Thymus (tissue), 11 donors: ENCODE measurements at regions not wholly inside any gene's neighbourhood (a gene's known extent, or its start where the extent isn't known, plus 50 kb on each side); places are given as distances from the start of the nearest gene placed in this dataset.

Source experiments
- DNase-seq, 9 donors: peaks; one replicate each; pipeline ENCODE4 v3.0.0-alpha.2; 2013; ENCODE audit warnings: low spot score in 9 of 9, low read depth in 6 of 9, missing footprints in 1 of 9
- H3K27ac ChIP-seq, 2 donors: one replicate each; pipeline ENCODE4 v1.5.1; 2013; ENCODE audit warnings: control low read depth in 1 of 2, low read depth in 1 of 2, low read length in 1 of 2, mild to moderate bottlenecking in 1 of 2, moderate library complexity in 1 of 2
- H3K27me3 ChIP-seq, 2 donors: one replicate each; pipeline ENCODE4 v1.5.1; 2013; ENCODE audit warnings: low read length in 1 of 2; ENCODE audit not compliant: control insufficient read depth in 2 of 2, insufficient read depth in 1 of 2
- H3K36me3 ChIP-seq, 2 donors: one replicate each; pipeline ENCODE4 v1.5.1; 2013; ENCODE audit warnings: low read length in 1 of 2, mild to moderate bottlenecking in 1 of 2, moderate library complexity in 1 of 2; ENCODE audit not compliant: control insufficient read depth in 2 of 2, insufficient read depth in 2 of 2
- H3K4me1 ChIP-seq, 2 donors: one replicate each; pipeline ENCODE4 v1.5.1; 2013; ENCODE audit warnings: low read length in 2 of 2; ENCODE audit not compliant: control insufficient read depth in 2 of 2, insufficient read depth in 2 of 2
- H3K4me3 ChIP-seq, 2 donors: one replicate each; pipeline ENCODE4 v1.5.1; 2013; ENCODE audit warnings: low read length in 2 of 2, control low read depth in 1 of 2, mild to moderate bottlenecking in 1 of 2
- H3K9me3 ChIP-seq, 2 donors: one replicate each; pipeline ENCODE4 v1.5.1; 2013; ENCODE audit warnings: low read length in 1 of 2, mild to moderate bottlenecking in 1 of 2; ENCODE audit not compliant: control insufficient read depth in 2 of 2, insufficient read depth in 1 of 2
- WGBS: extraction: QIAGEN DNeasy Blood & Tissue Kit; methylation state at CpG from one replicate; pipeline ENCODE4 v1.1.7; 2013; 5-methylcytosine and 5-hydroxymethylcytosine counted together
- donor health status: healthy.

DNA sequence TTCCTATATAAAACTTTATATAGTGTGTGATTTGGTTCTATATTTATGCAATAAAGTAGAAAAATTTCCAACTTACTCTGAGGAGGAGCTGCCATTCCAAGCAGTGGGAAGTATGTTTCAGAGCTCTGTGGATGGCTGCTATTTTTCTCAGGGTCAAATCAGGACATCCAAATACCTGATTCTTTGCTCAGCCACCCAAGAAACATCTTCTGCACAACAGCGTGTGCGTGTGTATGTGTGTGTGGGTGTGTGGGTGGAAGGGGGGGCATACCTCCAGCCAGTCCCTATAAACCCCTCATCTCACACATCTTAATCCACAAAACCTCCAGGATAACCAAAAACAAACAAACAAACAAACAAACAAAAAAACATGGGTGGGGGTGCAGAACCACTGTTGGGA is 66.3 kb upstream of the EMX2 start:
- no peak for DNase-seq
- H3K27me3 ChIP-seq: peaks cover 0 to 2% of the 10 kb centered on the region in 2 donors
- no peaks in the 10 kb centered on the region for H3K9me3 ChIP-seq
- no peaks in the 10 kb centered on the region for H3K4me1 ChIP-seq
- H3K36me3 ChIP-seq: no peaks in the 10 kb centered on the region
- WGBS: 97% methylated on average over 2 of the region's 2 CpGs
- H3K27ac ChIP-seq: no peak overlapping the region
- H3K4me3 ChIP-seq: no peak overlapping the region

DNA sequence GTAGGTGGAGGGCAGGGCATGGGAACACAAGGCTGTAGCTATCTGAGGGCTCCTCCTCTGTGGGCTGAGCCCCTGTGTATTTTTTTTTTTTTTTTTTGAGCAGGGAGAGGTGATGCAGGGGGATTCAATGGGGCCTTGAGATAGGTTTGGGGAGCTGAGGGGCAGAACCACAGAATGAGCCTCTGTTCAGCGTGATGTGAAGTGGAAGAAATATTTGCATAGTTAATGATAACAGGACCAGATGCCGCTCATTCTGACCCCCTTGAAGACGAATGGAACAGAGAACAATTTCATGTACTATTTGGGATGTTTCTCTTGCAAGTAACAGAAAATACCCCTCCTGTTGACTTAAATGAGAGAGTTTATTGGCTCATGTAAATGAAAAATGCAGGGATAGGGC is 69.7 kb upstream of the EMX2 start:
- no peaks in the 10 kb centered on the region for H3K36me3 ChIP-seq
- no peak overlapping the region for H3K27ac ChIP-seq
- H3K4me1 ChIP-seq: no peaks in the 10 kb centered on the region
- no peak for DNase-seq
- peaks cover 0 to 2% of the 10 kb centered on the region in 2 donors for H3K27me3 ChIP-seq
- 92% methylated on average over 3 of the region's 3 CpGs for WGBS
- no peak overlapping the region for H3K4me3 ChIP-seq
- no peaks in the 10 kb centered on the region for H3K9me3 ChIP-seq

DNA sequence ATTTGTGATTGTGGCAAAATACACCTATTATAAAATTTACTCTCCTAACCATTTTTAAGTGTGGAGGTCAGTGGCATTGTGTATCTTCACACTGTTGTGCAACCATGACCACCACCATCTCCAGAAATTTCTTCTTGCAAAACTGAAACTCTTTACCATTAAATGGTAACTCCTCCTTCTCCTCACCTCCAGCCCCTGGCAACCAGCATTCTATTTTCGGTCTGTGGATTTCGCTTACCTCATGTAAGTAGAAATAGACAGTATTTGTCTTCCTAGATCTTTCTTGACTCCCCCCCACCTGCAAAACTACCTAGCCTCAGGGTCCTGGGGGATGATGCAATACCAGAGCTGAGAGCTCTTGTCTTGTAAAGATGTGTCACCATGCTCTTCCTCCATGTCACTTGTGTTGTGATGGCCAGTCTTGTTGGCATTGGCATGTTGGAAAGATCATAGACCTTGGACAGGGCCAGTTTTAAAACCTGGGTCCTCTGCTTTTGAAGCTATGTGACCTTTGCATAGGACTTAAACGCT is 71.1 kb upstream of the EMX2 start:
- no peak overlapping the region for H3K4me3 ChIP-seq
- H3K27ac ChIP-seq: no peak overlapping the region
- WGBS: 97% methylated on average over 3 of the region's 3 CpGs
- no peaks in the 10 kb centered on the region for H3K36me3 ChIP-seq
- H3K9me3 ChIP-seq: no peaks in the 10 kb centered on the region
- DNase-seq: no peak
- H3K4me1 ChIP-seq: no peaks in the 10 kb centered on the region
- no peaks in the 10 kb centered on the region for H3K27me3 ChIP-seq

DNA sequence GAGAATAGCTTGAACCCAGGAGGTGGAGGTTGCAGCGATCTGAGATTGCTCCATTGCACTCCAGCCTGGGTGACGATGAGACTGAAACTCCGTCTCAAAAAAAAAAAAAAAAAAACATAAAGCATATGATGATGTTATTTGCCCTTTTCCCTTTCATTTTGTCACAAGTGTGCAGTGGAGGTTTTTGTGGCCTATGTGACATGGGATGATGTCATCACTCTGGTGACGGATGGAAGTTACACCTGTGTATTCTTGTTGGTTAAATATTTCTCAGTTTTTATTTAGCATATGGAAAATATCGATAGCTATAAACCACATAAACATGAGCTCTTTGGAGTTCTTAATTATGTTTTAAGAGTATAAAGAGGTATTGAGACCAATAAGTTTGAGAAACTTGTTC is 71.8 kb upstream of the EMX2 start:
- Histone ChIP-seq H3K27ac (no peak overlapping the region), H3K4me1 (no peaks in the 10 kb centered on the region)
- WGBS: 70% methylated on average over 5 of the region's 5 CpGs

GRCh38 chr10:117468665-117469064 is 73.9 kb upstream of the EMX2 start:
- H3K4me1 ChIP-seq: no peaks in the 10 kb centered on the region
- WGBS: 97% methylated on average over 3 of the region's 3 CpGs
- H3K9me3 ChIP-seq: no peaks in the 10 kb centered on the region
- no peak overlapping the region for H3K4me3 ChIP-seq
- no peaks in the 10 kb centered on the region for H3K27me3 ChIP-seq
- no peak for DNase-seq
- no peaks in the 10 kb centered on the region for H3K36me3 ChIP-seq
- no peak overlapping the region for H3K27ac ChIP-seq

More for the DNA sequence above, 71.8 kb upstream of the EMX2 start:
- DNase-seq: no peak
- Histone ChIP-seq H3K9me3 (no peaks in the 10 kb centered on the region), H3K4me3 (no peak overlapping the region), H3K27me3 (no peaks in the 10 kb centered on the region), H3K36me3 (no peaks in the 10 kb centered on the region)

DNA sequence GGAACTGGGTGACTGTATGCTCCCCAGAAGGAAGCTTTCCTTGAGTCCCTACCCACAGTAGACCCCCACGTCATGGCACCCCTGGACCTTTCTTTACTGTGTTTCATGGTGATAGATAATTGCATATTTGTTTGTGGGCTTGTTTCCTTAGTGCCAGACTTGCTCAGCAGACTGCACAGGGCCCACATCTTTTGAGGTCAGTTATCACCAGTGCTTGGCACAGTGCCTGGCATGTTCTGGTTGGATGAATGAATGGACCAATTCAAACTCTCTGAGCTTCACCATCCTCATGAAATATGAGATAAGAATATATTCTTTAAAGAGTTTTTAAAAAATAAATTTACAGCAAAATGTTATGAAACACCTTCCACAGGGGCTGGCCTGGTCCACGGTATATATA is 78.4 kb upstream of the EMX2 start:
- Histone ChIP-seq H3K4me1 (no peaks in the 10 kb centered on the region), H3K4me3 (no peak overlapping the region), H3K9me3 (peaks cover 0 to 1% of the 10 kb centered on the region in 2 donors), H3K27ac (no peak overlapping the region), H3K27me3 (no peaks in the 10 kb centered on the region), H3K36me3 (no peaks in the 10 kb centered on the region)
- DNase-seq: no peak
- WGBS: 92% methylated on average over 2 of the region's 2 CpGs

- Histone ChIP-seq H3K4me1 (no peaks in the 10 kb centered on the region), H3K27me3 (no peaks in the 10 kb centered on the region), H3K27ac (no peak overlapping the region), H3K9me3 (peaks cover 0 to 1% of the 10 kb centered on the region in 2 donors), H3K4me3 (no peak overlapping the region), H3K36me3 (no peaks in the 10 kb centered on the region)
- no peak for DNase-seq
- 91% methylated on average over 1 of the region's 1 CpG for WGBS
Measured at GRCh38 chr10:117463545-117463920, 79.0 kb upstream of the EMX2 start.

DNA sequence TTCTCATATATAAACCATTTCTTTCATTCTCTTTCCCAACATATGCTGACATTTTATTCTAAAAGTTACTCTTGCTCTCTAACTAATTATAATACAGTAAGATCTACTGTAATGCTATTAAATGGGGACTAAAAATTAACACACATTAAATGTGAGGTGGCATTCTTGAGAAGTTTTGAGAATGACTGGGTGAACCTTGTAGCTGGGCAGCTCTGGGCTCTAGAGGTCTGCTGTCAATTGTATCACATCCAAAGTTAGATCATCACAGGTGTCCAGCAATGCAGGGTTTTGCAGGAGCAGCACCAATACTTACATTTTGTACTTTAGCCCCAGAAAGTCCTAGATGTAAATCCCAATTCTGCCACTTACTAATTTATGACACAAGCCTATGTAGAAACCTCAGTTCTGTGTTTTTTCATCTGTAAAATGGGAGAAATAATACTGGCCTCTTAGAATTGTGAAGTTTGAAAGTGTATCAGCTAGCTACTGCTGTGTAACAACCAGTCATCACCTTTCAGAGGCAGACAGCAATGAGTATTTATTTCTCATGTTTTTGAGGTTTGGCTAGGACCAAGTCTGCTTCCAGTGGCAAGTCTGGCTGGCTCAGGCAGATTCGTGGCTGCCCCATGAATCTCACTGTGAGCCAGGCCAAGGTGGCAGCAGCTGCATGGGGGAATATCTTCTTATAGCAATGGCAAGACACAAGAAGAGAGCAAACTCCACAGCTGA is 79.6 kb upstream of the EMX2 start:
- Histone ChIP-seq H3K36me3 (no peaks in the 10 kb centered on the region), H3K27me3 (peaks cover 0 to 3% of the 10 kb centered on the region in 2 donors), H3K9me3 (peaks cover 0 to 1% of the 10 kb centered on the region in 2 donors), H3K27ac (no peak overlapping the region), H3K4me1 (no peaks in the 10 kb centered on the region), H3K4me3 (no peak overlapping the region)
- no peak for DNase-seq
- 88% methylated on average over 1 of the region's 1 CpG for WGBS

DNA sequence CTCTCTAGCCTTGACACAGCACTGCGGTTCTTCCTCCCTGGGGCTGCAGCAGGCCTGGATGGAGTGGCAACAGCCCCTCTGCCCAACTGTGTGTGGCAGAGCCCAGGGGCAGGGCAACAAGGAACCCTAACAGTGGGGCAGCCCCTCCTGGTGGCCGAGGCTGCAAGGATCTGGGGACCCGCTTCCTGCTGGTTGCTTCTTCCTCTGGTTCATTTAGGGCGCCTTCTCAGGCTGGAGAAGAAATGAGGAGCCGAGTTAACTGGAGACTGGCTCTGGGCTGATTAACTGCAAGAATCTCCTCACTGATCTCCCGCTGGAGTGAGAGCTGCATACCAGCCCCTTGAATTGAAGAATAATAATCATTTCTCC is 80.1 kb upstream of the EMX2 start:
- peaks cover 0 to 1% of the 10 kb centered on the region in 2 donors for H3K9me3 ChIP-seq
- DNase-seq: peak in 2 of 9 donors; percentile 3 to 19
- H3K27ac ChIP-seq: no peak overlapping the region
- H3K4me3 ChIP-seq: no peak overlapping the region
- H3K27me3 ChIP-seq: peaks cover 0 to 7% of the 10 kb centered on the region in 2 donors
- H3K36me3 ChIP-seq: no peaks in the 10 kb centered on the region
- no peaks in the 10 kb centered on the region for H3K4me1 ChIP-seq
- WGBS: 74% methylated on average over 6 of the region's 6 CpGs
